ENCODE measurements at regions not wholly inside any gene's neighbourhood (a gene's known extent, or its start where the extent isn't known, plus 50 kb on each side); places are given as distances from the start of the nearest gene placed in this dataset.

- TF ChIP-seq EZH2 (IDR thresholded peaks at IDR 0.05; ENCODE audit: low read depth) = no peak
- no peak for TF ChIP-seq CTCF (conservative IDR thresholded peaks at IDR 0.05)
- CTCF ChIA-PET = no interaction called here
- Histone ChIP-seq H3K79me2 (ENCODE audit: low read depth) (no peaks in the 10 kb centered on the region), H3K27me3 (ENCODE audit: insufficient read depth, low read depth) (no peaks in the 10 kb centered on the region), H2AFZ (no peak overlapping the region), H3K27ac (no peak overlapping the region), H3K4me2 (no peak overlapping the region), H4K20me1 (ENCODE audit: insufficient read depth) (no peaks in the 10 kb centered on the region), H3K9me3 (ENCODE audit: insufficient read depth, low read depth) (no peaks in the 10 kb centered on the region), H3K4me3 (no peak overlapping the region), H3K4me1 (replicated peaks; ENCODE audit: insufficient read depth) (peaks cover 27% of the 10 kb centered on the region), H3K36me3 (ENCODE audit: low read depth) (no peaks in the 10 kb centered on the region), H3F3A (ENCODE audit: insufficient read depth, low read depth) (peaks cover 29% of the 10 kb centered on the region), H3K9me2 (ENCODE audit: insufficient read depth) (peaks cover 3% of the 10 kb centered on the region; the same call in 1 of the 2 replicates)
- intact Hi-C loops (cut with micrococcal nuclease; ENCODE audit: unreplicated experiment) = no loop called here
- no peak for DNase-seq
- POLR2A ChIA-PET (ENCODE audit: unreplicated experiment) = no interaction called here
- no TSS peak for BruUV-seq (replicated peaks)
These were observed 100.0 kb upstream of the CXCR4 start for GRCh38 chr2:136217996-136218395.

- TF ChIP-seq CTCF (conservative IDR thresholded peaks at IDR 0.05) (no peak), EZH2 (IDR thresholded peaks at IDR 0.05; ENCODE audit: low read depth) (no peak)
- no peak overlapping the region for H2AFZ ChIP-seq
- CTCF ChIA-PET = no interaction called here
- no peaks in the 10 kb centered on the region for H3K27me3 ChIP-seq (ENCODE audit: insufficient read depth, low read depth)
- POLR2A ChIA-PET (ENCODE audit: unreplicated experiment) = no interaction called here
- intact Hi-C loops (cut with micrococcal nuclease; ENCODE audit: unreplicated experiment) = no loop called here
- H3K4me1 ChIP-seq (replicated peaks; ENCODE audit: insufficient read depth) = peaks cover 27% of the 10 kb centered on the region
- no peak overlapping the region for H3K4me2 ChIP-seq
- H3K36me3 ChIP-seq (ENCODE audit: low read depth) = no peaks in the 10 kb centered on the region
- no peaks in the 10 kb centered on the region for H4K20me1 ChIP-seq (ENCODE audit: insufficient read depth)
- H3F3A ChIP-seq (ENCODE audit: insufficient read depth, low read depth) = peaks cover 29% of the 10 kb centered on the region
- H3K9me3 ChIP-seq (ENCODE audit: insufficient read depth, low read depth) = no peaks in the 10 kb centered on the region
- H3K27ac ChIP-seq = no peak overlapping the region
- BruUV-seq (replicated peaks) = no TSS peak
- peaks cover 3% of the 10 kb centered on the region; the same call in 1 of the 2 replicates for H3K9me2 ChIP-seq (ENCODE audit: insufficient read depth)
- no peaks in the 10 kb centered on the region for H3K79me2 ChIP-seq (ENCODE audit: low read depth)
- no peak overlapping the region for H3K4me3 ChIP-seq
- no peak for DNase-seq
These were observed 98.0 kb upstream of the CXCR4 start for GRCh38 chr2:136215908-136216472.

DNA sequence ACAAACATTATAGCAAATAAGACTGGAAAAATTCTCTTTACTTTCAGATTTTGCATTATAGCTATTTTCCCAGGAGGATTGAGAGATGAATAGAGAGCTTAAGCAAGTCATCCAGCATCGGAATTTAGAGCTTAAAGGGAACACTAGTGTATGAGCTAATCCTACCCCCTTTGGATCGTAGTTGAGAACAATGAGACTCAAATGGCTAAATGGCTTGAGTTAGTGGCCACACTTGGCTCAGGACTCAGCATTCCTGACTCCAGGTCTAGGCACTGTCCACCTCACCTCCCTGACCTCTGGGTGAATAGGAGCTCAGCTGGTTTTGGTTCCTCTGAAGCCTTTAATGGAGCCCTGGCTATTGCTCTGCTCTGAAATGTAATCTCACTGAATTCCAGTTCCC is 97.5 kb upstream of the CXCR4 start:
- intact Hi-C loops (cut with micrococcal nuclease; ENCODE audit: unreplicated experiment) = no loop called here
- H3K4me1 ChIP-seq (replicated peaks; ENCODE audit: insufficient read depth) = peaks cover 27% of the 10 kb centered on the region
- H3K27ac ChIP-seq = 0 out of 2 replicates have a peak overlapping the region, but pooled peaks have one; percentile 37

More for the DNA sequence above, 97.5 kb upstream of the CXCR4 start:
- no peaks in the 10 kb centered on the region for H3K27me3 ChIP-seq (ENCODE audit: insufficient read depth, low read depth)
- no peak for DNase-seq
- peaks cover 29% of the 10 kb centered on the region for H3F3A ChIP-seq (ENCODE audit: insufficient read depth, low read depth)
- no peaks in the 10 kb centered on the region for H4K20me1 ChIP-seq (ENCODE audit: insufficient read depth)
- no TSS peak for BruUV-seq (replicated peaks)
- CTCF ChIA-PET = no interaction called here
- H3K79me2 ChIP-seq (ENCODE audit: low read depth) = no peaks in the 10 kb centered on the region
- no peaks in the 10 kb centered on the region for H3K36me3 ChIP-seq (ENCODE audit: low read depth)
- no peaks in the 10 kb centered on the region for H3K9me3 ChIP-seq (ENCODE audit: insufficient read depth, low read depth)
- no peak overlapping the region for H2AFZ ChIP-seq
- 0 out of 2 replicates have a peak, but pooled peaks cover 3% of the 10 kb centered on the region for H3K9me2 ChIP-seq (ENCODE audit: insufficient read depth)
- H3K4me2 ChIP-seq = peak overlapping the region; percentile 63; the same call in 1 of the 2 replicates
- POLR2A ChIA-PET (ENCODE audit: unreplicated experiment) = no interaction called here
- no peak overlapping the region for H3K4me3 ChIP-seq
- TF ChIP-seq CTCF (conservative IDR thresholded peaks at IDR 0.05) (no peak), EZH2 (IDR thresholded peaks at IDR 0.05; ENCODE audit: low read depth) (no peak)
